ENCODE measurements at regions not wholly inside any gene's neighbourhood (a gene's known extent, or its start where the extent isn't known, plus 50 kb on each side); places are given as distances from the start of the nearest gene placed in this dataset.

DNA sequence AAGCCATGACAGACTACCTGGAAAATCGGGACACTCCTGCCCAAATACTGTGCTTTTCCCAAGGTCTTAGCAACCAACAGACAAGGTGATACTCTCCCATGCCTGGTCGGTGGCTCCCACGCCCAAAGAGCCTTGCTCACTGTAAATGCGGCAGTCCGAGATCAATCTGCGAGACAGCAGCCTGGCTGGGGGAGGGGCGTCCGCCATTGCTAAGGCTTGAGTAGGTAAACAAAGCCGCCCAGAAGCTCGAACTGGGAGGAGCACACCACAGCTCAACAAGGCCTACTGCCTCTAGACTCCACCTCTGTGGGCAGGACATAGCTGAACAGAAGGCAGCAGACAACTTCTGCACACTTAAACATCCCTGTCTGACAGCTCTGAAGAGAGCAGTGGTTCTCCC, 272.1 kb upstream of the CCNG1 start:
- TF ChIP-seq SP1 (CRISPR knock-in tag; conservative IDR thresholded peaks at IDR 0.05) (no peak), CREB1 (CRISPR knock-in tag; IDR thresholded peaks at IDR 0.05) (no peak), TCF7 (CRISPR knock-in tag; IDR thresholded peaks at IDR 0.05; ENCODE audit: low read depth) (no peak), MYBL2 (CRISPR knock-in tag; IDR thresholded peaks at IDR 0.05) (no peak), NFATC4 (CRISPR knock-in tag; IDR thresholded peaks at IDR 0.05) (no peak), JUN (CRISPR knock-in tag; IDR thresholded peaks at IDR 0.05) (no peak), TEAD4 (CRISPR knock-in tag; IDR thresholded peaks at IDR 0.05) (no peak), NFYB (CRISPR knock-in tag; conservative IDR thresholded peaks at IDR 0.05; ENCODE audit: low read depth) (no peak)
- TF ChIP-seq, protein P1, sequence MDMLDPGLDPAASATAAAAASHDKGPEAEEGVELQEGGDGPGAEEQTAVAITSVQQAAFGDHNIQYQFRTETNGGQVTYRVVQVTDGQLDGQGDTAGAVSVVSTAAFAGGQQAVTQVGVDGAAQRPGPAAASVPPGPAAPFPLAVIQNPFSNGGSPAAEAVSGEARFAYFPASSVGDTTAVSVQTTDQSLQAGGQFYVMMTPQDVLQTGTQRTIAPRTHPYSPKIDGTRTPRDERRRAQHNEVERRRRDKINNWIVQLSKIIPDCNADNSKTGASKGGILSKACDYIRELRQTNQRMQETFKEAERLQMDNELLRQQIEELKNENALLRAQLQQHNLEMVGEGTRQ (CRISPR knock-in tag; IDR thresholded peaks at IDR 0.05), result no peak
- TF ChIP-seq, protein P2, sequence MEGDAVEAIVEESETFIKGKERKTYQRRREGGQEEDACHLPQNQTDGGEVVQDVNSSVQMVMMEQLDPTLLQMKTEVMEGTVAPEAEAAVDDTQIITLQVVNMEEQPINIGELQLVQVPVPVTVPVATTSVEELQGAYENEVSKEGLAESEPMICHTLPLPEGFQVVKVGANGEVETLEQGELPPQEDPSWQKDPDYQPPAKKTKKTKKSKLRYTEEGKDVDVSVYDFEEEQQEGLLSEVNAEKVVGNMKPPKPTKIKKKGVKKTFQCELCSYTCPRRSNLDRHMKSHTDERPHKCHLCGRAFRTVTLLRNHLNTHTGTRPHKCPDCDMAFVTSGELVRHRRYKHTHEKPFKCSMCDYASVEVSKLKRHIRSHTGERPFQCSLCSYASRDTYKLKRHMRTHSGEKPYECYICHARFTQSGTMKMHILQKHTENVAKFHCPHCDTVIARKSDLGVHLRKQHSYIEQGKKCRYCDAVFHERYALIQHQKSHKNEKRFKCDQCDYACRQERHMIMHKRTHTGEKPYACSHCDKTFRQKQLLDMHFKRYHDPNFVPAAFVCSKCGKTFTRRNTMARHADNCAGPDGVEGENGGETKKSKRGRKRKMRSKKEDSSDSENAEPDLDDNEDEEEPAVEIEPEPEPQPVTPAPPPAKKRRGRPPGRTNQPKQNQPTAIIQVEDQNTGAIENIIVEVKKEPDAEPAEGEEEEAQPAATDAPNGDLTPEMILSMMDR (IDR thresholded peaks at IDR 0.05), result no peak
- TF ChIP-seq, protein P3, sequence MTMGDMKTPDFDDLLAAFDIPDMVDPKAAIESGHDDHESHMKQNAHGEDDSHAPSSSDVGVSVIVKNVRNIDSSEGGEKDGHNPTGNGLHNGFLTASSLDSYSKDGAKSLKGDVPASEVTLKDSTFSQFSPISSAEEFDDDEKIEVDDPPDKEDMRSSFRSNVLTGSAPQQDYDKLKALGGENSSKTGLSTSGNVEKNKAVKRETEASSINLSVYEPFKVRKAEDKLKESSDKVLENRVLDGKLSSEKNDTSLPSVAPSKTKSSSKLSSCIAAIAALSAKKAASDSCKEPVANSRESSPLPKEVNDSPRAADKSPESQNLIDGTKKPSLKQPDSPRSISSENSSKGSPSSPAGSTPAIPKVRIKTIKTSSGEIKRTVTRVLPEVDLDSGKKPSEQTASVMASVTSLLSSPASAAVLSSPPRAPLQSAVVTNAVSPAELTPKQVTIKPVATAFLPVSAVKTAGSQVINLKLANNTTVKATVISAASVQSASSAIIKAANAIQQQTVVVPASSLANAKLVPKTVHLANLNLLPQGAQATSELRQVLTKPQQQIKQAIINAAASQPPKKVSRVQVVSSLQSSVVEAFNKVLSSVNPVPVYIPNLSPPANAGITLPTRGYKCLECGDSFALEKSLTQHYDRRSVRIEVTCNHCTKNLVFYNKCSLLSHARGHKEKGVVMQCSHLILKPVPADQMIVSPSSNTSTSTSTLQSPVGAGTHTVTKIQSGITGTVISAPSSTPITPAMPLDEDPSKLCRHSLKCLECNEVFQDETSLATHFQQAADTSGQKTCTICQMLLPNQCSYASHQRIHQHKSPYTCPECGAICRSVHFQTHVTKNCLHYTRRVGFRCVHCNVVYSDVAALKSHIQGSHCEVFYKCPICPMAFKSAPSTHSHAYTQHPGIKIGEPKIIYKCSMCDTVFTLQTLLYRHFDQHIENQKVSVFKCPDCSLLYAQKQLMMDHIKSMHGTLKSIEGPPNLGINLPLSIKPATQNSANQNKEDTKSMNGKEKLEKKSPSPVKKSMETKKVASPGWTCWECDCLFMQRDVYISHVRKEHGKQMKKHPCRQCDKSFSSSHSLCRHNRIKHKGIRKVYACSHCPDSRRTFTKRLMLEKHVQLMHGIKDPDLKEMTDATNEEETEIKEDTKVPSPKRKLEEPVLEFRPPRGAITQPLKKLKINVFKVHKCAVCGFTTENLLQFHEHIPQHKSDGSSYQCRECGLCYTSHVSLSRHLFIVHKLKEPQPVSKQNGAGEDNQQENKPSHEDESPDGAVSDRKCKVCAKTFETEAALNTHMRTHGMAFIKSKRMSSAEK (CRISPR knock-in tag; IDR thresholded peaks at IDR 0.05; ENCODE audit: borderline replicate concordance), result no peak
- TF ChIP-seq, protein P4, sequence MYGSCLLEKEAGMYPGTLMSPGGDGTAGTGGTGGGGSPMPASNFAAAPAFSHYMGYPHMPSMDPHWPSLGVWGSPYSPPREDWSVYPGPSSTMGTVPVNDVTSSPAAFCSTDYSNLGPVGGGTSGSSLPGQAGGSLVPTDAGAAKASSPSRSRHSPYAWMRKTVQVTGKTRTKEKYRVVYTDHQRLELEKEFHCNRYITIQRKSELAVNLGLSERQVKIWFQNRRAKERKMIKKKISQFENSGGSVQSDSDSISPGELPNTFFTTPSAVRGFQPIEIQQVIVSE (CRISPR knock-in tag; IDR thresholded peaks at IDR 0.05; ENCODE audit: borderline replicate concordance), result no peak

All from WTC11 (cell line).